Trophoblast cell (in vitro differentiated cells and primary cell): ENCODE measurements at regions not wholly inside any gene's neighbourhood (a gene's known extent, or its start where the extent isn't known, plus 50 kb on each side); places are given as distances from the start of the nearest gene placed in this dataset.

Experiments used
- DNase-seq, 2 donors: peaks; one replicate each; pipeline ENCODE4 v3.0.0-alpha.2; 2016
- H2AFZ ChIP-seq: 2 replicates; pipeline ENCODE4 v1.6.1; 2013; ENCODE audit warnings: low read length, moderate library complexity, mild to moderate bottlenecking; ENCODE audit not compliant: insufficient read depth, poor library complexity
- H2AK5ac ChIP-seq: 2 replicates; pipeline ENCODE4 v1.6.1; 2013; ENCODE audit warnings: mild to moderate bottlenecking, low read length
- H2BK120ac ChIP-seq: 2 replicates; pipeline ENCODE4 v1.6.1; 2013; ENCODE audit warnings: low read length, mild to moderate bottlenecking, moderate library complexity; ENCODE audit not compliant: insufficient read depth, poor library complexity
- H2BK12ac ChIP-seq: 2 replicates; pipeline ENCODE4 v1.6.1; 2013; ENCODE audit warnings: mild to moderate bottlenecking, low read length, moderate library complexity
- H2BK5ac ChIP-seq: 2 replicates; pipeline ENCODE4 v1.6.1; 2013; ENCODE audit warnings: low read length, low read depth, moderate library complexity, mild to moderate bottlenecking; ENCODE audit not compliant: poor library complexity
- H3K14ac ChIP-seq: 2 replicates; pipeline ENCODE4 v1.6.1; 2013; ENCODE audit warnings: mild to moderate bottlenecking, low read length
- H3K18ac ChIP-seq: 2 replicates; pipeline ENCODE4 v1.6.1; 2013; ENCODE audit warnings: mild to moderate bottlenecking, low read length
- H3K23ac ChIP-seq: 2 replicates; pipeline ENCODE4 v1.6.1; 2013; ENCODE audit warnings: low read length
- H3K27ac ChIP-seq: 2 replicates; pipeline ENCODE4 v1.5.1; 2013; ENCODE audit warnings: low read depth, mild to moderate bottlenecking, inconsistent platforms, low read length, moderate library complexity
- H3K27me3 ChIP-seq: 2 replicates; pipeline ENCODE4 v1.6.1; 2013; ENCODE audit warnings: inconsistent platforms, mild to moderate bottlenecking, low read length, moderate library complexity; ENCODE audit not compliant: insufficient read depth
- H3K36me3 ChIP-seq, 2 experiments: 1 replicate in 1 of 2; 2 replicates in 1 of 2; pipeline ENCODE4 v1.6.1; 2013; ENCODE audit warnings: low read length in 2 of 2, mild to moderate bottlenecking in 2 of 2, moderate library complexity in 1 of 2; ENCODE audit not compliant: insufficient read depth in 2 of 2, control insufficient read depth in 1 of 2
- H3K4ac ChIP-seq: 2 replicates; pipeline ENCODE4 v1.6.1; 2013; ENCODE audit warnings: low read depth, mild to moderate bottlenecking, low read length, moderate library complexity
- H3K4me1 ChIP-seq, 2 experiments: 1 replicate in 1 of 2; 2 replicates in 1 of 2; pipeline ENCODE4 v1.6.1; 2013; ENCODE audit warnings: low read length in 2 of 2, mild to moderate bottlenecking in 2 of 2, moderate library complexity in 1 of 2; ENCODE audit not compliant: insufficient read depth in 2 of 2, control insufficient read depth in 1 of 2
- H3K4me2 ChIP-seq: 2 replicates; pipeline ENCODE4 v1.6.1; 2013; ENCODE audit warnings: inconsistent platforms, mild to moderate bottlenecking, low read length, moderate library complexity
- H3K4me3 ChIP-seq: 2 replicates; pipeline ENCODE4 v1.5.1; 2013; ENCODE audit warnings: mild to moderate bottlenecking, low read depth, low read length, inconsistent platforms
- H3K79me1 ChIP-seq: one replicate; pipeline ENCODE4 v1.6.1; 2013; ENCODE audit warnings: low read length
- H3K79me2 ChIP-seq: 2 replicates; pipeline ENCODE4 v1.6.1; 2013; ENCODE audit warnings: low read length, mild to moderate bottlenecking; ENCODE audit not compliant: control insufficient read depth, insufficient read depth, poor library complexity
- H3K9ac ChIP-seq: 2 replicates; pipeline ENCODE4 v1.6.1; 2013; ENCODE audit warnings: mild to moderate bottlenecking, low read length
- H3K9me3 ChIP-seq: 2 replicates; pipeline ENCODE4 v1.6.1; 2013; ENCODE audit warnings: low read depth, mild to moderate bottlenecking, control low read depth, inconsistent platforms, low read length; ENCODE audit not compliant: insufficient read depth
- H4K12ac ChIP-seq: 2 replicates; pipeline ENCODE4 v1.6.1; 2013; ENCODE audit warnings: low read depth, mild to moderate bottlenecking, low read length, moderate library complexity
- H4K8ac ChIP-seq: 2 replicates; pipeline ENCODE4 v1.6.1; 2013; ENCODE audit warnings: low read depth, mild to moderate bottlenecking, low read length, moderate library complexity
- H4K91ac ChIP-seq: one replicate; pipeline ENCODE4 v1.6.1; 2013; ENCODE audit warnings: low read depth, mild to moderate bottlenecking, low read length, moderate library complexity
- WGBS: extraction: QIAGEN DNeasy Blood & Tissue Kit; methylation state at CpG from one replicate; pipeline ENCODE4 v1.1.7; 2013; ENCODE audit warnings: missing lambda C conversion rate; ENCODE audit not compliant: insufficient read length, insufficient coverage; ENCODE audit errors: extremely low coverage; 5-methylcytosine and 5-hydroxymethylcytosine counted together

DNA sequence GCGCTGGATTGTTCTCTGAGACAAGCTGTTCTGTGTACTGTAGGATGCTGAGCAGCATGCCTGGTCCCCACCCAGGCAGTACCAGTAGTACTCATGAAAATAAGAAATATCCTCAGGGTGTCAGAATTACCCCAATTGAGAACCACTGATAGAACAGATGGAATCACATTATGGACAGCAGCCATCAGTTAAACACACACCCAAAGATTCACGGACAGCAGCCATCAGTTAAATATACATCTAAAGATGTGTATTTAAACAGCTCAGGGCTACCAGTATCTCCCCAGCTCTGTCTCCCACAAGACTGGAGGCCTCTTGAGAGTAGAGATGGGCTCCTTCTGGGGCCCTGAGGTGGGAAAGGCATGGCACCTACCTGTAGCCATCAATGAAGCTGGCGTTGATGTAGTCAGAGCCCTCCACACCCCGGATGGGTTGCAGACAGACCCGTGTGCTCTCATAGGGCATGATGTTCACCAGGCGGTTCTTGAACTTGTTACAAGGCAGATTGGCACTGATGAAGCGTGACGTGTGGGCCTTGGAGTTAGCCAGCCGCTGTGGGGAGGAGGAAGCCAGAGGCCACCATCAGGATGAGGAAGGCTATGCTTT, 129.3 kb downstream of the PTPRS start:
- H3K4me3 ChIP-seq: no peak overlapping the region
- H3K79me1 ChIP-seq: no peaks in the 10 kb centered on the region
- no CpG with 5 or more reads among the region's 9 CpGs for WGBS
- no peak overlapping the region for H3K14ac ChIP-seq
- H3K9ac ChIP-seq: no peak overlapping the region
- no peak overlapping the region for H4K91ac ChIP-seq
- H2AFZ ChIP-seq: no peak overlapping the region
- H2BK5ac ChIP-seq: no peak overlapping the region
- H4K12ac ChIP-seq: no peak overlapping the region
- no peak overlapping the region for H2BK12ac ChIP-seq
- H3K23ac ChIP-seq: no peak overlapping the region
- H3K18ac ChIP-seq: no peak overlapping the region
- H2BK120ac ChIP-seq: no peak overlapping the region
- H3K27me3 ChIP-seq: no peaks in the 10 kb centered on the region
- H3K36me3 ChIP-seq: peaks cover 48 to 50% of the 10 kb centered on the region in 2 experiments
- H3K27ac ChIP-seq: no peak overlapping the region
- DNase-seq: no peak
- H3K4me2 ChIP-seq: no peak overlapping the region
- peaks cover 5% of the 10 kb centered on the region for H3K9me3 ChIP-seq
- no peaks in the 10 kb centered on the region for H3K79me2 ChIP-seq
- no peak overlapping the region for H3K4ac ChIP-seq
- H2AK5ac ChIP-seq: no peak overlapping the region
- no peaks in the 10 kb centered on the region for H3K4me1 ChIP-seq
- H4K8ac ChIP-seq: no peak overlapping the region

DNA sequence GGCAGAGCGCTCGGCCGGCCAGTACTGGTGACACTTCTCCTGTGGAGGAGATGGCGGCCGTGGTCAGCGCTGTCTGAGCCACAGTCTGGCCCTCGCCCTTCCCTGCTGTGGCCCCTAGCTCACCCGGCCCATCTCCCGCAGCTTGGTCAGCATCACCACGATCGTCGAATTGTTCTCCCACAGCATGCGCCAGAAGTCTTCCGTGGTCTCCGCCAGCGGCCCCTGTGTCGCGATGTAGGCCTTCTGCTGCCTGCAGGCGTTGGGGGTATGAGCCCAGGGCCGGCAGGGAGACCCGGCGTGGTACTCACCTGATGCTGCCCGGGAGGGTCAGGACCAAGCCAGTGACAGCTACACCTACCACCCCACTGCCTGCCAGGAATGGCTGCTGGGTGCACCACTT, 130.1 kb downstream of the PTPRS start:
- Histone ChIP-seq H3K9me3 (peaks cover 5% of the 10 kb centered on the region), H3K23ac (no peak overlapping the region), H3K79me1 (no peaks in the 10 kb centered on the region), H4K8ac (no peak overlapping the region), H3K4me1 (no peaks in the 10 kb centered on the region), H3K18ac (no peak overlapping the region), H3K4me3 (no peak overlapping the region), H3K27me3 (no peaks in the 10 kb centered on the region), H3K79me2 (no peaks in the 10 kb centered on the region), H3K36me3 (peaks cover 44 to 46% of the 10 kb centered on the region in 2 experiments), H3K4me2 (no peak overlapping the region), H3K4ac (no peak overlapping the region), H2BK120ac (no peak overlapping the region), H2BK5ac (no peak overlapping the region), H4K91ac (no peak overlapping the region), H2BK12ac (no peak overlapping the region), H3K9ac (no peak overlapping the region), H4K12ac (no peak overlapping the region), H3K14ac (no peak overlapping the region), H2AK5ac (no peak overlapping the region), H3K27ac (no peak overlapping the region), H2AFZ (no peak overlapping the region)
- WGBS: no CpG with 5 or more reads among the region's 23 CpGs
- no peak for DNase-seq

DNA sequence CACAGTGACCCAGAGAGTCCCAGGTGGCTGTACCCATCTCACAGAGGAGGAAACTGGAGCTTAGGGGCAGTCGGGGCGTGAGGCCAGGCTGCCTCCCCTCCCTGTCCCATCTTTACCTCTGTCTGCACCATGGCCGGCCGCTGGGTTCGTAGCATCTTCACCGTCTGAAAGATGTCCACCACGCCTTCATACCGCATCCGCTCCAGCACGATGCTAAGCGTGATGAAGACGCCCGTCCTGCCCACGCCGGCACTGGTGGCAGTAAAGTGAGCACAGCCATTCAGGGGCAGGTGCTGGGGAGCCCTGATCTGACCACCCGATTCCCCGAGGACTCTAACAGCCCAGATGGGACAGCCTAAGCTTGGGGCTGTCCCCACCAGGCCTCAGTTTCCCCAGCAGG, 132.8 kb downstream of the PTPRS start:
- Histone ChIP-seq H3K4ac (no peak overlapping the region), H4K8ac (no peak overlapping the region), H3K79me1 (no peaks in the 10 kb centered on the region), H2BK5ac (no peak overlapping the region), H3K27ac (no peak overlapping the region), H3K9me3 (peaks cover 5% of the 10 kb centered on the region), H3K27me3 (no peaks in the 10 kb centered on the region), H3K18ac (no peak overlapping the region), H3K23ac (no peak overlapping the region), H2BK12ac (no peak overlapping the region), H3K4me1 (no peaks in the 10 kb centered on the region), H3K36me3 (peaks cover 26 to 30% of the 10 kb centered on the region in 2 experiments), H3K4me2 (no peak overlapping the region), H3K14ac (no peak overlapping the region), H2AFZ (no peak overlapping the region), H4K91ac (no peak overlapping the region), H2AK5ac (no peak overlapping the region), H3K4me3 (peak overlapping the region; percentile 25), H4K12ac (no peak overlapping the region), H3K9ac (no peak overlapping the region), H3K79me2 (no peaks in the 10 kb centered on the region), H2BK120ac (no peak overlapping the region)
- no peak for DNase-seq
- WGBS: no CpG with 5 or more reads among the region's 17 CpGs

DNA sequence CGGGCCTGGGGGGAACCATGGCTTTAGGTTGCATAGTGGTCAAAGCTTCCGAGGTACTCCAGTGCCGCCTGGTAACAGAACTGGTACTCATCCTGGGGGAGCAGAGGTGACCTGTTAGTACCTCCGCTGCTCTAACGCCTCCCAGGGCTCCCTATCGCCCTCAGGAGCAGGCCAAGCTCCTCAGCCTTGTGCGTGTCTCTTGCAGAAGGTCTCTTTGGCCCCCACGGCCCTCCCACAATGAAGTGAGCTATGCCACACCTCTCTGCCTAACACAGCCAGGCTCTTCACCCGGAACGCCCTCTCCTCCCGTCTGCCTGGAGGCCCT, 133.9 kb downstream of the PTPRS start:
- Histone ChIP-seq H3K4me3 (no peak overlapping the region), H3K4me1 (no peaks in the 10 kb centered on the region), H3K27me3 (no peaks in the 10 kb centered on the region), H3K18ac (no peak overlapping the region), H3K14ac (no peak overlapping the region), H3K4ac (no peak overlapping the region), H2BK12ac (no peak overlapping the region), H3K23ac (no peak overlapping the region), H3K79me1 (no peaks in the 10 kb centered on the region), H3K36me3 (peaks cover 20 to 24% of the 10 kb centered on the region in 2 experiments), H4K8ac (no peak overlapping the region), H2AK5ac (no peak overlapping the region), H3K79me2 (no peaks in the 10 kb centered on the region), H3K4me2 (no peak overlapping the region), H3K27ac (no peak overlapping the region), H2BK120ac (no peak overlapping the region), H3K9ac (no peak overlapping the region), H2AFZ (no peak overlapping the region), H4K12ac (no peak overlapping the region), H2BK5ac (no peak overlapping the region), H4K91ac (no peak overlapping the region), H3K9me3 (peaks cover 3% of the 10 kb centered on the region)
- WGBS: no CpG with 5 or more reads among the region's 11 CpGs
- no peak for DNase-seq
